ENCODE measurements at regions not wholly inside any gene's neighbourhood (a gene's known extent, or its start where the extent isn't known, plus 50 kb on each side); places are given as distances from the start of the nearest gene placed in this dataset.

DNA sequence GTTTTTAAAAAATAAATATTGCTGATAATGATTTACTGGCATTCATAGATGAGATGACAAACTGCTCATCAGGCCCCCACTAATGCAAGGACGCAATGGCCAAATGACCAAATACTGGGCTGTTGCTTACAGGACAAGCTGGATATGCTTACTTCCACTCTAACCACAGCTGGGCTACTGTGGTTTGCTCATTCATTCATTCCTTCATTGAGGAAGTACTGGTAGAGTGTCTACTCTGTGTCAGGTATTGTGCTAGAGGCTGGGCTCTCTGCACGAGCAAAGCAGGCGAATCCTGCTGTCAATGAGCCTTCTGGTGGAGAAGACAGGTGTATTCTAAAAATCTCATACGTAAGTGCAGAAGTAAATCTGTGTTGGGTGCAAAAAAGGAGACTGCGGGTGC lies 113.3 kb upstream of the SLC38A2 start:
- no peaks in the 10 kb centered on the region for H3K27me3 Mint-ChIP-seq (ENCODE audit: unreplicated experiment)
- H3K36me3 Mint-ChIP-seq (ENCODE audit: insufficient read depth, unreplicated experiment), result no peaks in the 10 kb centered on the region
- no peak for DNase-seq
- H3K4me3 Mint-ChIP-seq (ENCODE audit: low read depth, unreplicated experiment), result no peak overlapping the region
- TF ChIP-seq, protein P1, sequence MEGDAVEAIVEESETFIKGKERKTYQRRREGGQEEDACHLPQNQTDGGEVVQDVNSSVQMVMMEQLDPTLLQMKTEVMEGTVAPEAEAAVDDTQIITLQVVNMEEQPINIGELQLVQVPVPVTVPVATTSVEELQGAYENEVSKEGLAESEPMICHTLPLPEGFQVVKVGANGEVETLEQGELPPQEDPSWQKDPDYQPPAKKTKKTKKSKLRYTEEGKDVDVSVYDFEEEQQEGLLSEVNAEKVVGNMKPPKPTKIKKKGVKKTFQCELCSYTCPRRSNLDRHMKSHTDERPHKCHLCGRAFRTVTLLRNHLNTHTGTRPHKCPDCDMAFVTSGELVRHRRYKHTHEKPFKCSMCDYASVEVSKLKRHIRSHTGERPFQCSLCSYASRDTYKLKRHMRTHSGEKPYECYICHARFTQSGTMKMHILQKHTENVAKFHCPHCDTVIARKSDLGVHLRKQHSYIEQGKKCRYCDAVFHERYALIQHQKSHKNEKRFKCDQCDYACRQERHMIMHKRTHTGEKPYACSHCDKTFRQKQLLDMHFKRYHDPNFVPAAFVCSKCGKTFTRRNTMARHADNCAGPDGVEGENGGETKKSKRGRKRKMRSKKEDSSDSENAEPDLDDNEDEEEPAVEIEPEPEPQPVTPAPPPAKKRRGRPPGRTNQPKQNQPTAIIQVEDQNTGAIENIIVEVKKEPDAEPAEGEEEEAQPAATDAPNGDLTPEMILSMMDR (IDR thresholded peaks at IDR 0.05; ENCODE audit: unreplicated experiment), result no peak
- peaks cover 11% of the 10 kb centered on the region for H3K4me1 Mint-ChIP-seq (ENCODE audit: low read depth, unreplicated experiment)
- intact Hi-C loops (cut with micrococcal nuclease; ENCODE audit: unreplicated experiment), result no loop called here
- peaks cover 2% of the 10 kb centered on the region for H3K9me3 Mint-ChIP-seq (ENCODE audit: low read depth, unreplicated experiment)
- no peak overlapping the region for H3K27ac Mint-ChIP-seq (ENCODE audit: unreplicated experiment)
- CTCF ChIA-PET, result no interaction called here
- no TSS peak for BruUV-seq (replicated peaks)

DNA sequence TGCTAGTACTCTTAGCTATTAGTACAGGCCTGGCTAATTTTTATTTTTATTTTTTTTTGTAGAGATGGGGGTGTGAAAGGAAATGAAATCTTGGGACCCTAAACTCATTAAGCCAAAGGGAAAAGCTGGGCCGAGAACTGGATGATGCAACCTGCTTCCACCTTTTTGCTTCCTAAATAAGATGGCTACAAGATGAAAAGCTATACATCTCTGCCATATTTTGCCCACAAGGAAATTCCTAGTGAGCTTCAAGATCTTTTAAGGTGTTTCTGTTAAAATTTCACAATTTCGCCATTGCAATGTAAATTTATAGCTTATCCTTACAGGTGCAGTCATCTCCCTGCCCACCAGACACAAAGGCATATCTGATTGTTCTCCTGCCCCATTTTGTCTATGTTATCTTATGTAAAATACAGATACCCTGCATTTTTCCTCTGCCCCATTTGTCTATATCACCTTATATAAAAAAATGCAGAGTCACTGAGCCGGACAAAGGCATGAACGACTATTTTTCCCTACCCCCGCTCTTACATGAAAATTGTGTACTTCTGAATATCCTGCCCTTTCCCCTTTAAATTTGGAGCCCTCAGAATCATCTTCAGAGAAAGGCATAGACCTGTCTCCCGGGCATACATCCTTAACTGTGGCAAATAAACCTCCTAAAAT lies 112.0 kb upstream of the SLC38A2 start:
- TF ChIP-seq, protein P1 (IDR thresholded peaks at IDR 0.05; ENCODE audit: unreplicated experiment), result no peak
- H3K27me3 Mint-ChIP-seq (ENCODE audit: unreplicated experiment), result no peaks in the 10 kb centered on the region
- no peak for DNase-seq
- no TSS peak for BruUV-seq (replicated peaks)
- intact Hi-C loops (cut with micrococcal nuclease; ENCODE audit: unreplicated experiment), result no loop called here
- H3K4me3 Mint-ChIP-seq (ENCODE audit: low read depth, unreplicated experiment), result no peak overlapping the region
- CTCF ChIA-PET, result interaction anchor here (0.8 to 1.3 kb wide), 2 partner anchors 29 to 38 kb away, joined by 3 read pairs; no protein-coding TSS in a partner anchor
- H3K36me3 Mint-ChIP-seq (ENCODE audit: insufficient read depth, unreplicated experiment), result no peaks in the 10 kb centered on the region
- no peak overlapping the region for H3K27ac Mint-ChIP-seq (ENCODE audit: unreplicated experiment)
- no peaks in the 10 kb centered on the region for H3K4me1 Mint-ChIP-seq (ENCODE audit: low read depth, unreplicated experiment)
- H3K9me3 Mint-ChIP-seq (ENCODE audit: low read depth, unreplicated experiment), result peaks cover 2% of the 10 kb centered on the region

DNA sequence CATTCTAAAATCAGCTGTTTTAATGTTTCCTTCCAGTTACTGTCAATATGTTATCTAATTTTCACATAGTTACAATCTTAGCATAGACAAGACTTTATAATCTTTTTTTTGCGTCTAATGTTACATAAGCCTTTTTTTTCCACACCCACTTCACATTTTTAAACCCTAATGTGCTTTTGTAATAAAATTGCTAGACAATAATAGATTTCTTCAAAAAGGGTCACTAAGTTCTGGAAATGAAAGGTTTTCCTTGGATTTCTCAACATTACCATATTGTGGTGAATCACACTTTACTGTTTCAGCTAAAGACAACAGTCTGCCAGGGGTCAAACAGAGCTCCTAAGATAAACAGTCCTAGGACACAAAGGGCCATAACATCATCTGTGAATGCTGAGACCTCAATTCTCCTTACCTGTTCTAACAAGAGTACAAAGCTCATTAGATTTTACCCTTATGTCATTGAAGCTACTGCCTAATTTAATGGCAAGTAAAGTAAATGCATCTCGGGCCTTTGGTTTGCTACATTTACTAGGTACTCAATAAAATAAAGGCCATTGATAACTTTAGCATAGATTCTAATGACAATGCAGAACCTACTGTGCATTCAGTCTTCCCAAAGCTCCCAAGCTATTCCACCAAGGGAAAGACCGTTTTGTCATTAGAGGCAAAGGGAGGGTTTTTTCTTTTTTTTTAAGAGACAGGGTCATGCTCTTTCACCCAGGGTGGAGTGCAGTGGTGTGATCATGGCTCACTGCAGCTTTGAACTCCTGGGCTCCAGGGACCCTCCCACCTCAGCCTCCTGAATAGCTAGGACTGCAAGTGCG lies 111.2 kb upstream of the SLC38A2 start:
- Mint-ChIP-seq H3K9me3 (ENCODE audit: low read depth, unreplicated experiment) (peaks cover 2% of the 10 kb centered on the region), H3K27me3 (ENCODE audit: unreplicated experiment) (no peaks in the 10 kb centered on the region), H3K27ac (ENCODE audit: unreplicated experiment) (no peak overlapping the region), H3K4me3 (ENCODE audit: low read depth, unreplicated experiment) (no peak overlapping the region), H3K36me3 (ENCODE audit: insufficient read depth, unreplicated experiment) (no peaks in the 10 kb centered on the region), H3K4me1 (ENCODE audit: low read depth, unreplicated experiment) (no peaks in the 10 kb centered on the region)
- CTCF ChIA-PET, result interaction anchor here (1.3 kb wide), 1 partner anchor 28 kb away, joined by 3 read pairs; no protein-coding TSS in a partner anchor
- intact Hi-C loops (cut with micrococcal nuclease; ENCODE audit: unreplicated experiment), result no loop called here
- DNase-seq, result no peak
- TF ChIP-seq, protein P1 (IDR thresholded peaks at IDR 0.05; ENCODE audit: unreplicated experiment), result no peak
- no TSS peak for BruUV-seq (replicated peaks)

DNA sequence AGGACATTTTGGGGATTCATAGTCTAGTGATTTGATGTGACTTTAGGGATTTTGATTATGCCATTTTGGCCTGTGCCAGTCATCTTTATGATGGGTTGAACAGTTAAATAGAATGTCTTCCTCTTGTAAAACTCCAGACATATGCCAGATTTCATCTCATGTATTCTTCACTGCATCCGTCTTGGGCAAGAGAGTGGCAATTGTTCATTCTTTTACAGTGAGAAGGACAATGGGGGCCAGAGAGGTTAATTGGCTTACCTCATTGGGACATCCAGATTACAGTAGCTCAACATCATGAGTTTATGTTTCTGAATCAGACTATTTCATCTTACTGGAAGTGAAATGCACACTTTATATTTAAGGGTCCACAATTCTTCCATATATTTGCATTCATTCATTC lies 108.2 kb upstream of the SLC38A2 start:
- peaks cover 3% of the 10 kb centered on the region for H3K36me3 Mint-ChIP-seq (ENCODE audit: insufficient read depth, unreplicated experiment)
- TF ChIP-seq, protein P1 (IDR thresholded peaks at IDR 0.05; ENCODE audit: unreplicated experiment), result no peak
- no peak overlapping the region for H3K27ac Mint-ChIP-seq (ENCODE audit: unreplicated experiment)
- intact Hi-C loops (cut with micrococcal nuclease; ENCODE audit: unreplicated experiment), result no loop called here
- H3K4me1 Mint-ChIP-seq (ENCODE audit: low read depth, unreplicated experiment), result peaks cover 20% of the 10 kb centered on the region
- DNase-seq, result no peak
- CTCF ChIA-PET, result no interaction called here
- H3K27me3 Mint-ChIP-seq (ENCODE audit: unreplicated experiment), result no peaks in the 10 kb centered on the region
- H3K4me3 Mint-ChIP-seq (ENCODE audit: low read depth, unreplicated experiment), result no peak overlapping the region
- H3K9me3 Mint-ChIP-seq (ENCODE audit: low read depth, unreplicated experiment), result peaks cover 2% of the 10 kb centered on the region
- no TSS peak for BruUV-seq (replicated peaks)

Measured in Calu3 (cell line).